ENCODE measurements at regions not wholly inside any gene's neighbourhood (a gene's known extent, or its start where the extent isn't known, plus 50 kb on each side); places are given as distances from the start of the nearest gene placed in this dataset.

DNA sequence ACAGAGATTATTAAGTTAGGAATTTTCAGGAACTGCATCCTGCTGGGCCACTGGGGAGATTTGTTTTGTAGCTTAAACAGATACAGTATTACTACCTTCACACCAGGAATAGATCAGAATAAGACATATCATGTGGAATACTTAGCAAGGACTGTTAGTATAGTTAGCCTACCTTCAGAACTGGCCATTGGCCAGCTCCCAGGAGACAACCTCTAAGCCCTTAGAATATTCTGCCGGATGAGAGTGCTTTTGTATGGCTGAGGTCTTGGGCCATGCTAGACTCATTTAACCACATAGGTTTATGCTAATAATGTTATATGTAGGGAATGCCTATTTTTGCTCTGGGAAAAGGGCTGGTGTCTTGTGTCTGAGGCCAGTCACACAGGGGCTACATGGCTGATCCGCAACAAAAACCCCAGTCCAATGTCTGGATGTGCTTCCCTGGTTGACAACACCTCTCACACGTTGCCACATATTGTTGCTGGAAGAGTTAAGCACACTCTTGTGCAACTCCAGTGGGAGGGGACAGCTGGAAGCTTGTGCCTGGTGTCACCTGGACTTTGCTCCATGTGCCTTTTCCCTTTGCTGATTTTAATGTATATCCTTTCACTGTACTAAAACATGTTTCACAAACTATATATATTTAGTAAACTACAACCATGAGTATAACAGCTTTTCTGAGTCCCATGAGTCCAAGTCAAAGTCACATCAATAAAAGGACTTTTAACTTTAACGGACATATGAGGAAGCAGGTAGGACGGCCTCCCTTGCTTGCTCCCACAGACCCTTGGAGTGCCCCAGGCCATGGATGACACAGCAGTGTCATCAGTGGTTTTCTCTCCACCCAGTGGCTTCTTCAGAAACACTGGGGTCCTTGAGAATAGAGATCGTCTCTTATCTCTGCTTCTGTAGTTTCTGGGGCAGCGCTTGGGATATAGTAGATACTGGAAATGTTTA, 118.0 kb upstream of the C3orf80 start (continued):
- TF ChIP-seq EP300 (IDR thresholded peaks at IDR 0.05; ENCODE audit: low read depth in 2 of 2, low read length in 2 of 2), result peak; percentile 89 to 96
- TF ChIP-seq EP300 (CRISPR knock-in tag; IDR thresholded peaks at IDR 0.05; ENCODE audit: borderline replicate concordance), result peak; percentile 85
- TF ChIP-seq KLF9 (CRISPR knock-in tag; IDR thresholded peaks at IDR 0.05; ENCODE audit: low read depth), result 0 out of 2 replicates have a peak, but pooled peaks have one; percentile 61
- TF ChIP-seq FOXK2 (IDR thresholded peaks at IDR 0.05), result peak; percentile 86
- TF ChIP-seq FOXO1 (CRISPR knock-in tag; IDR thresholded peaks at IDR 0.05), result peak; percentile 97
- peak; percentile 87 for TF ChIP-seq IRF2 (CRISPR knock-in tag; IDR thresholded peaks at IDR 0.05)
- TF ChIP-seq SMC3 (IDR thresholded peaks at IDR 0.05; ENCODE audit: low read length), result 0 out of 2 replicates have a peak, but pooled peaks have one; percentile 49
- peak; percentile 99 for TF ChIP-seq ZBTB20 (CRISPR knock-in tag; IDR thresholded peaks at IDR 0.05; ENCODE audit: borderline replicate concordance, low read depth)
- peak; percentile 77; the same call in 1 of the 2 replicates for TF ChIP-seq KDM3A (CRISPR knock-in tag; IDR thresholded peaks at IDR 0.05; ENCODE audit: low read depth)
- TF ChIP-seq DZIP1 (CRISPR knock-in tag; IDR thresholded peaks at IDR 0.05), result no peak
- no peak for TF ChIP-seq ZNF263 (CRISPR knock-in tag; IDR thresholded peaks at IDR 0.05)
- peak; percentile 87 for TF ChIP-seq TEAD3 (CRISPR knock-in tag; optimal IDR thresholded peaks at IDR 0.05; ENCODE audit: borderline replicate concordance)
- TF ChIP-seq BORCS8-MEF2B (CRISPR knock-in tag; IDR thresholded peaks at IDR 0.05), result peak; percentile 86
- TF ChIP-seq AKAP8 (CRISPR knock-in tag; IDR thresholded peaks at IDR 0.05), result 0 out of 2 replicates have a peak, but pooled peaks have one; percentile 69
- TF ChIP-seq, protein P1, sequence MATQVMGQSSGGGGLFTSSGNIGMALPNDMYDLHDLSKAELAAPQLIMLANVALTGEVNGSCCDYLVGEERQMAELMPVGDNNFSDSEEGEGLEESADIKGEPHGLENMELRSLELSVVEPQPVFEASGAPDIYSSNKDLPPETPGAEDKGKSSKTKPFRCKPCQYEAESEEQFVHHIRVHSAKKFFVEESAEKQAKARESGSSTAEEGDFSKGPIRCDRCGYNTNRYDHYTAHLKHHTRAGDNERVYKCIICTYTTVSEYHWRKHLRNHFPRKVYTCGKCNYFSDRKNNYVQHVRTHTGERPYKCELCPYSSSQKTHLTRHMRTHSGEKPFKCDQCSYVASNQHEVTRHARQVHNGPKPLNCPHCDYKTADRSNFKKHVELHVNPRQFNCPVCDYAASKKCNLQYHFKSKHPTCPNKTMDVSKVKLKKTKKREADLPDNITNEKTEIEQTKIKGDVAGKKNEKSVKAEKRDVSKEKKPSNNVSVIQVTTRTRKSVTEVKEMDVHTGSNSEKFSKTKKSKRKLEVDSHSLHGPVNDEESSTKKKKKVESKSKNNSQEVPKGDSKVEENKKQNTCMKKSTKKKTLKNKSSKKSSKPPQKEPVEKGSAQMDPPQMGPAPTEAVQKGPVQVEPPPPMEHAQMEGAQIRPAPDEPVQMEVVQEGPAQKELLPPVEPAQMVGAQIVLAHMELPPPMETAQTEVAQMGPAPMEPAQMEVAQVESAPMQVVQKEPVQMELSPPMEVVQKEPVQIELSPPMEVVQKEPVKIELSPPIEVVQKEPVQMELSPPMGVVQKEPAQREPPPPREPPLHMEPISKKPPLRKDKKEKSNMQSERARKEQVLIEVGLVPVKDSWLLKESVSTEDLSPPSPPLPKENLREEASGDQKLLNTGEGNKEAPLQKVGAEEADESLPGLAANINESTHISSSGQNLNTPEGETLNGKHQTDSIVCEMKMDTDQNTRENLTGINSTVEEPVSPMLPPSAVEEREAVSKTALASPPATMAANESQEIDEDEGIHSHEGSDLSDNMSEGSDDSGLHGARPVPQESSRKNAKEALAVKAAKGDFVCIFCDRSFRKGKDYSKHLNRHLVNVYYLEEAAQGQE (IDR thresholded peaks at IDR 0.05; ENCODE audit: borderline replicate concordance in 1 of 2, low read depth in 1 of 2, low read length in 2 of 2), result peak in 1 of 2 experiments; percentile 56; a peak in 2 of 4 replicates
- no peak for TF ChIP-seq MZF1 (CRISPR knock-in tag; IDR thresholded peaks at IDR 0.05; ENCODE audit: borderline replicate concordance)
- no peak for TF ChIP-seq LRRFIP1 (CRISPR knock-in tag; conservative IDR thresholded peaks at IDR 0.05)
- peak; percentile 92 for TF ChIP-seq POGZ (CRISPR knock-in tag; IDR thresholded peaks at IDR 0.05)
- TF ChIP-seq CSRNP1 (CRISPR knock-in tag; IDR thresholded peaks at IDR 0.05), result peak; percentile 40; the same call in 1 of the 2 replicates
